ENCODE measurements at regions not wholly inside any gene's neighbourhood (a gene's known extent, or its start where the extent isn't known, plus 50 kb on each side); places are given as distances from the start of the nearest gene placed in this dataset.

DNA sequence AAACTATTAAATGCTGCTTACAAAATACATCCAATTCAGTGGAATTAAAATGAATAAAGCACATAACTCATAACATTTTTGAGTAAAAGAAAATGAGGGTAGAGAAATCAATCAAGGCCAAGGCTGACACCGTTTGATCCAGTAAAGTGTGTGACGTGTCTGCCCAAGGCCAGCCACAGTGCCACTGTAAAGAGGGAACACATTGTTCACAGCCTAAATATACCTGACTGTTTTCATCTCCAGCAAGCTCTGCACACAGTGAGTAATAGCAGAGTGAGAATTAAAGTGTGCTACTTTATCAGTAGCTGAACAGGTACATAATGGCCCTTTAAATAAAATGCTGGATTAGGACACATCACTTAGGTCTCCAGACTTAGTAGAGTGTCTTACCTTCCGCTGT, 130.8 kb upstream of the DPP6 start:
- Mint-ChIP-seq H3K27me3 (ENCODE audit: low read depth in 3 of 3) (peaks cover 0 to 1% (median 0%) of the 10 kb centered on the region in 3 donors), H3K9me3 (peaks cover 5 to 31% (median 13%) of the 10 kb centered on the region in 7 donors), H3K27ac (no peak overlapping the region), H3K4me3 (no peak overlapping the region), H3K4me1 (no peaks in the 10 kb centered on the region), H3K36me3 (no peaks in the 10 kb centered on the region)
- Histone ChIP-seq H3K27ac (ENCODE audit: low read depth in 1 of 2, low read length in 2 of 2) (no peak overlapping the region), H3K4me2 (replicated peaks; ENCODE audit: extremely low read depth, low read length, poor library complexity, severe bottlenecking) (no peak overlapping the region), H4K20me1 (ENCODE audit: insufficient read depth, low read length) (no peaks in the 10 kb centered on the region), H3K9me3 (replicated peaks in 1 of 2; ENCODE audit: control insufficient read depth in 1 of 2, insufficient read depth in 1 of 2, low read length in 2 of 2) (peaks cover 17 to 22% of the 10 kb centered on the region in 2 donors), H3K79me2 (ENCODE audit: insufficient read depth, low read length) (no peaks in the 10 kb centered on the region), H3K4me3 (replicated peaks in 1 of 3; ENCODE audit: low read depth in 2 of 3, low read length in 3 of 3) (no peak overlapping the region), H3K27me3 (ENCODE audit: control insufficient read depth in 2 of 2, insufficient read depth in 2 of 2, low read length in 2 of 2) (no peaks in the 10 kb centered on the region), H2AFZ (ENCODE audit: insufficient read depth, low read depth, low read length, poor library complexity, severe bottlenecking) (no peak overlapping the region), H3K9ac (ENCODE audit: insufficient read depth, low read length, poor library complexity, severe bottlenecking) (no peak overlapping the region), H3K36me3 (replicated peaks in 1 of 2; ENCODE audit: control insufficient read depth in 1 of 2, insufficient read depth in 2 of 2, low read length in 2 of 2) (no peaks in the 10 kb centered on the region), H3K4me1 (ENCODE audit: control insufficient read depth in 1 of 2, insufficient read depth in 2 of 2, low read length in 2 of 2) (no peaks in the 10 kb centered on the region)
- no CpG with 5 or more reads among the region's 3 CpGs for WGBS (ENCODE audit: insufficient coverage)
- no peak for DNase-seq
- intact Hi-C loops (cut with micrococcal nuclease), result no loop called here
- TF ChIP-seq, protein P1, sequence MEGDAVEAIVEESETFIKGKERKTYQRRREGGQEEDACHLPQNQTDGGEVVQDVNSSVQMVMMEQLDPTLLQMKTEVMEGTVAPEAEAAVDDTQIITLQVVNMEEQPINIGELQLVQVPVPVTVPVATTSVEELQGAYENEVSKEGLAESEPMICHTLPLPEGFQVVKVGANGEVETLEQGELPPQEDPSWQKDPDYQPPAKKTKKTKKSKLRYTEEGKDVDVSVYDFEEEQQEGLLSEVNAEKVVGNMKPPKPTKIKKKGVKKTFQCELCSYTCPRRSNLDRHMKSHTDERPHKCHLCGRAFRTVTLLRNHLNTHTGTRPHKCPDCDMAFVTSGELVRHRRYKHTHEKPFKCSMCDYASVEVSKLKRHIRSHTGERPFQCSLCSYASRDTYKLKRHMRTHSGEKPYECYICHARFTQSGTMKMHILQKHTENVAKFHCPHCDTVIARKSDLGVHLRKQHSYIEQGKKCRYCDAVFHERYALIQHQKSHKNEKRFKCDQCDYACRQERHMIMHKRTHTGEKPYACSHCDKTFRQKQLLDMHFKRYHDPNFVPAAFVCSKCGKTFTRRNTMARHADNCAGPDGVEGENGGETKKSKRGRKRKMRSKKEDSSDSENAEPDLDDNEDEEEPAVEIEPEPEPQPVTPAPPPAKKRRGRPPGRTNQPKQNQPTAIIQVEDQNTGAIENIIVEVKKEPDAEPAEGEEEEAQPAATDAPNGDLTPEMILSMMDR (IDR thresholded peaks at IDR 0.05), result no peak

DNA sequence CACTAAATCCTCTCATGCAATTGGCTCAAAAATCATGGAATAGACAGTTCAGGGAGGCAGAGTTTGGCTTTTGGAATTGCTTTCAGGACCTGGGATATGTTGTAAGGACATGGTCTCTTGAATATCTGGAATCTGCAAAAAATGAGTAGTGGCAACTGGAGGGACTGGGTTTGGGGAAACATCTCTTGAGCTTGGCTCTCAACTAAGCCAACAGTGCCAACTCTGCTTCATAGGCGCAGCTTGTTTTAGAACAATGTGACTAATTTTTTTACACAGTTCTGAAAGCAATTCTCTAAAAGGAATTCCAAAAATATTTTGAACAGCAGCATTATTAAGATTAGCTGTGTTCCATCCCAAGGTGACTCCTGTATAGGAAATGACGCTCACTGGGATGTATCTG, 121.5 kb upstream of the DPP6 start:
- Histone ChIP-seq H3K9ac (ENCODE audit: insufficient read depth, low read length, poor library complexity, severe bottlenecking) (no peak overlapping the region), H3K27me3 (ENCODE audit: control insufficient read depth in 2 of 2, insufficient read depth in 2 of 2, low read length in 2 of 2) (no peaks in the 10 kb centered on the region), H4K20me1 (ENCODE audit: insufficient read depth, low read length) (no peaks in the 10 kb centered on the region), H3K4me3 (replicated peaks in 1 of 3; ENCODE audit: low read depth in 2 of 3, low read length in 3 of 3) (no peak overlapping the region), H3K27ac (ENCODE audit: low read depth in 1 of 2, low read length in 2 of 2) (no peak overlapping the region), H3K9me3 (replicated peaks in 1 of 2; ENCODE audit: control insufficient read depth in 1 of 2, insufficient read depth in 1 of 2, low read length in 2 of 2) (peaks cover 4 to 8% of the 10 kb centered on the region in 2 donors), H3K4me2 (replicated peaks; ENCODE audit: extremely low read depth, low read length, poor library complexity, severe bottlenecking) (no peak overlapping the region), H2AFZ (ENCODE audit: insufficient read depth, low read depth, low read length, poor library complexity, severe bottlenecking) (no peak overlapping the region), H3K4me1 (ENCODE audit: control insufficient read depth in 1 of 2, insufficient read depth in 2 of 2, low read length in 2 of 2) (no peaks in the 10 kb centered on the region), H3K79me2 (ENCODE audit: insufficient read depth, low read length) (no peaks in the 10 kb centered on the region), H3K36me3 (replicated peaks in 1 of 2; ENCODE audit: control insufficient read depth in 1 of 2, insufficient read depth in 2 of 2, low read length in 2 of 2) (no peaks in the 10 kb centered on the region)
- Mint-ChIP-seq H3K4me3 (no peak overlapping the region), H3K36me3 (no peaks in the 10 kb centered on the region), H3K27me3 (ENCODE audit: low read depth in 3 of 3) (no peaks in the 10 kb centered on the region), H3K9me3 (peaks cover 4 to 33% (median 12%) of the 10 kb centered on the region in 7 donors), H3K27ac (no peak overlapping the region), H3K4me1 (no peaks in the 10 kb centered on the region)
- TF ChIP-seq, protein P1 (IDR thresholded peaks at IDR 0.05), result no peak
- DNase-seq, result no peak
- intact Hi-C loops (cut with micrococcal nuclease), result no loop called here
- WGBS (ENCODE audit: insufficient coverage), result 100% methylated on average over 1 of the region's 2 CpGs

All from CD14-positive monocyte (primary cell).